Germinal center (tissue), 1 donor: ENCODE measurements at regions not wholly inside any gene's neighbourhood (a gene's known extent, or its start where the extent isn't known, plus 50 kb on each side); places are given as distances from the start of the nearest gene placed in this dataset.
"Not testable (repeated sequence)": the region's sequence is repeated elsewhere in the genome, so short reads cannot be mapped to it uniquely, and the experiment has no call there.

Source experiments
- DNase-seq: peaks from one replicate; pipeline ENCODE4 v3.0.0; 2012; ENCODE audit warnings: mixed read lengths, low spot score

DNA sequence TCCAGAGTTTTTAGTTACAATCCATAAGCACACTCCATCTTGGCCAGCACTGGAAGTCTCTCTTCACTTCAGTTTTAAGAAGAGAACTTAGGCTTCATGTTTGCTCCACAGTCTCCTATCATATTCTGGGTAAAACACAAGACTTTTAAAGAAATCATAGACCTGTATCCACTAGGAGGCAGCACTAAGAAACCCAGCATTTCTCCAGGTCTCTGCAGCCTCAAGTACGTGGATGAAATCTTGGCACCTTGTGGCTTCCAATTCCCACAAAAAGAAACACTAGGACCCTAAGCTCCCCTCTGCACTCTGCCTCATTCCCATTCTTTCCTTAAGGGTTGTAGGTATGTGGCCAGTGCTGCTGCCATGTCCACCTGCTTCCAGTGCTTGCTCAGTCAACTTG, 367.3 kb upstream of the CASK start:
- DNase-seq = no peak

DNA sequence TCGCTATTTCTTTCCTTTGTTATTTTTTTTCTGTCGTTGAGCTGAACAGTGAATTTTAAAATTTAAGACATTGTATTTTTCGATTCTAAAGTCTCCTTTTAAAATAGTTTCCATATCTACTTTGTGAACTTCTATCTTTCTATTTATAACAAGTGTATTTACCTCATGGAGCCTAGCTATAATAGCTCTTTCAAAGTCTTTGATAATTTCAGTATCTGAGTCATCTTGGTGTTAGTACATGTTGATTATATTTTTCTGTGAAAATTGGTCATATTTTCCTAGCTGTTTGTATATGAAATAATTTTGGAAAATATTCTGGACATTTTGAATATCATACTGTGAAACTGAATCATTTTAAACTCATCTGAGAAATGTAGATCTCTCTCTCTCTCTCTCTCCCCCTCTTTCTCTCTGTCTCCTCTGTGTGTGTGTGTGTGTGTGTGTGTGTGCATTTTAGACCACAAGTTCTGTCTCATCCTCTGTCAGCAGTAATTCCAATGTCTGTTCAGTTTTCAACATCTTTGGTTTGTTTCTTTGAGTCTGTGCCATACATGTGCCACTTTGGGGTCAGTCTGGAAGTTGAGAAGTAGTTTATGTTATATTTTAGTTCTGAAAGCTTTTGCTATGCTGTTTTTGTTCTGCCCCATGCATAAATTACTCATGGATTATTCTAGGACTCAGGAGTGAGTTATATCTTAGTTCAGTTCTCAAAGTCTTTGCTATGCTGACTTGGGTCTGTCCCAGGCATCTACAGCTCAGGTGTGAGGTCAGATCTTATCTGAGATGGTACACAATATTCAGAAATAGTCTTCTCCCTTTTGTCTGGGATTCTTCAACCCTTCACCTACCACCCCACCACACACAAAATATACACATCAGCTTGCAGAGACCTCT, 366.4 kb upstream of the CASK start:
- no peak for DNase-seq

DNA sequence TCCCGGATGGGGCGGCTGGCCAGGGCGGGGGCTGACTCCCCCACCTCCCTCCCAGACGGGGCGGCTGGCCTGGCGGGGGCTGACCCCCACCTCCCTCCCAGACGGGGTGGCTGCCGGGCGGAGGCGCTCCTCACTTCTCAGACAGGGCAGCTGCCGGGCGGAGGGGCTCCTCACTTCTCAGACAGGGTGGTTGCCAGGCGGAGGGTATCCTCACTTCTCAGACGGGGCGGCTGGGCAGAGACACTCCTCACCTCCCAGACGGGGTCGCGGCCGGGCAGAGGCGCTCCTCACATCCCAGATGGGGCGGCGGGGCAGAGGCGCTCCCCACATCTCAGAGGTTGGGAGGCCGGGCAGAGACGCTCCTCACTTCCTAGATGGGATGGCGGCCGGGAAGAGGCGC, 362.3 kb upstream of the CASK start:
- not testable (repeated sequence) for DNase-seq

DNA sequence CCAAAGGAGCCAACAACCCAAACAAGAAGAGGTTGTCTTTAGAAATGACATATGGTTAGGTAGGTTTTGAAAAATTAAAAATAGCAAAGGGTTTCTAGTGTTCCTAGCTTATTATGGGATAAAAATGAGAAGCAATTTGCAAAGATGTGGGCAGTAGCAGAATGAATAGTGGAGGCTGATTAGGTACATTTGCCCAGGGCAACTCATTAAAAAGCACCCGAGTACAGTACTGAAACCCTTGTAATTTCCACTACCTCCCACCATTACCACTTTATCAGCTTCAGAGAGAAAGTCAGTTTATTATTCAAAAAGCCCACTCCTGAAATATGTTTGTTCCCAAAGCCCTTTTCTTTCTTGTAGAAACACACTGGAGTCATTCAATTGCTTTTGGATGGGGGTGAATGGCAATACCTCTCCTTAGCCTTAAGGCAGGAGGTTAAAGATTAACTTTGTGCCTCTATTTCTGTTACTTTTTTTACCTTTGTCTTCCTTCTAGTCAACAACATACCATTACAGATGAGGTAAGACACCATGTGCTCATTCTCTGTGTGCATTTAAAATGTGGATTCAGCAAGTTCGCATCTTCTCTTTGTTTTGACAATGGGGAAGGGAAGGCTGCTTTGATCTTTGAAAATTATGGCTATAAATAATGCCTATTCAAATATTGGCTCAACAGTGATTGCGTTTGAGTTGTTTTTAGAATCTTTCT, 353.8 kb upstream of the CASK start:
- DNase-seq = no peak

DNA sequence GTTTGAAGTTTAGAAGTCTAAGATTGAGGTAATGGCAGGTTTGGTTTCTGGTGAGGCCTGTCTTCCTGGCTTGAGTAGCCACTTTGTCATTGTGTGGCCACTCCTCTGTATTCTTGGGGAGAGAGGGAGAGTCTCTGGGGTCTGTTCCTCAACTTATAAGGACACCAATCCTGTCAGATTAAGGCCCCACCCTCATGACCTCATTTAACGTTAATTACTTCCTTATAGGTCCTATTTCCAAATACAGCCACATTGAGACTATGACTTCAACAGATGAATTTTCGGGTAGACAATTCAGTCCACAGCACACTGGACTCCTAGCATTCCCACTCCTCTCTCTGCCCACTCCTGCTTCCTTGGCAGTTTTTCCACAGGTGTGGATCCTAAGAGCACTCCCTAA, 350.8 kb upstream of the CASK start:
- DNase-seq = no peak

DNA sequence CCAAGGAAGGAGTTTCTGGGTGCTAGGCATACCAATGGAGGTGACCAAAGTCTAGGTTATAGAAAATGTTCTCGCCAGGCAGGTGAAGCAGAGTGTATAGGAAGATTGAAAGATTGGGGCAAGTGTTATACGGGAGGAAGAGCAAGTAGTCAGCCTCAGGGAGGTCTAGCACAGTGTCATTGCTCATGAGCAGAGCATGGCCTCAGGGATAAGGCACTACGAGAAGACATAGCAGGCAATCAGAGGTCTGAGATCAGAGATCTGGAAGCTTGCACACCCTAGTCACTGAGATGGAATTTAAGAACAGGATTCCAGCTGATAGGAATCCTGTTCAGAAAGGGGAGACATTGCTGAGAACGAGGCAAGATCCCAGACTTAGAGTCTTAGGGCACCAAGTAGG, 350.0 kb upstream of the CASK start:
- DNase-seq = no peak

DNA sequence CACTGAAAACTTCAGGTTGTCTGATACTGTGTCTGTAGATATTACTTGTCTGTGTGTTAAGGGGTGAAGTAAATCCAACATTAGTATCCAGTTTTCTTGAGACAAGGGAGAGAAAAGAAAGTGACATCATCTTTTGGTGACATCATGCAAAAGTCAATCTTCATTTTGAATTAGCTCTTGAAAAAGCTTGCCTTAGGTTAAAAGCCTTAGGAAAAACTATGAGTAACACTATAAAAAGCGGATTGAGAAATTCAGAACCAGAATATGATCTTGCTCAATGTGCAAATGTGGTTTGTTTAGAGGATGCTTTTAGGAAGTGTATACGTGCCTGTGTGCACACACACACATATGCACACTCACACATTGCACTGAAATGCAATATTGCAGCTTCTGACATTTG, 345.8 kb upstream of the CASK start:
- no peak for DNase-seq

DNA sequence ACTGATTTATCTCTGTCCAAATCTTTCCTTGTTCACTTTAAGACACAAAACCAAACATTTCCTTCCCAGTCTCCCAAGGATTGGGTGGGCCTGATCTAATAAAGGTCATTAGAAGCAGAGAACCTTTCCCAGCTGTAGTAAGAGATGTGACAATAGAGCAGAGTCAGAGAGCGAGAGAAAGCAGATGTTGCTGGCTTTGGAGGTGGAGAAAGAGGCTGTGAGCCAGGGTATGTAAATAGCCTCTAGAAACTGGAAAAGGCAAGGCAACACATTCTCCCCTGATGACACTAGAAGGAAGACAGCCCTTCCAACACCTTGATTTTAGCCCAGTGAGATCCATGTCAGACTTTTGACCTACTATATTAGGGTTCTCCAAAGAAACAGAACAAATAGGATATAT, 337.5 kb upstream of the CASK start:
- DNase-seq = no peak

DNA sequence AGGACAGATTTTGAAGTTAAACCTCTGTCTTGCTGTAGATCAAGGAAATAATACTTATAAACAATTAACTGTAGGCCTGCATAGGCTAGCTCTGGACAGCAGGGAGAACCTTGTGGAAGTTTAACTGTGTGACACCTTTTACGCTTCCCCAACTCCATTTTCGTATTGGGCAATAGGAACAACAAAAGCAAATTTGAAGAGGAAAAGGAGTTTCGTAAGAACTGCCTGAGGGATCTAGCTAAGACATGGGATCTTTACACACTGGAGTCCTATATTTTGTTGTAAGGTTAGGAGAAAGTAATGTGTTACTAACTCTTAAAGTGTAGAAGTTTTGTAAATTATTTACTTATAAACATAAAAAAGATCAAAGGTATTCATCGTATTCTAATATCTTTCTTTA, 324.9 kb upstream of the CASK start:
- no peak for DNase-seq

DNA sequence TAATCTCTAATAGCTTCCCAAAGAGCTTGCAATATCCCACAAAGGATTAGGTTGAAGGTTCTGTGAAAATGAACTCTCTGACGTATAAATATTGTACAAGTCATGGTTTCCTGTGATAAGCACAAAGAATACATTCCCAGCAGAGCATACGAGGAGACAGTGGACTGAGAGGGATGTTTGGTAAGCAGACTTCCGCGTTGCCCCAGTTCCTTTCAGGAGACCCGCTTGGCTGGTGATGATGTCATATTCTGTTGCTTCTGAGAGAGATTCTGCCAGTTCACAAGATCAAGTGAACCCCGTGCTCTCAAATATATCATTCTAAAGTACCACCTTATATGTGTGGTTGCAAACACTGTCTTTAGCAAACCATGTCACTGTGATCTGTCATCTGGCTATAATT, 323.9 kb upstream of the CASK start:
- DNase-seq = no peak

DNA sequence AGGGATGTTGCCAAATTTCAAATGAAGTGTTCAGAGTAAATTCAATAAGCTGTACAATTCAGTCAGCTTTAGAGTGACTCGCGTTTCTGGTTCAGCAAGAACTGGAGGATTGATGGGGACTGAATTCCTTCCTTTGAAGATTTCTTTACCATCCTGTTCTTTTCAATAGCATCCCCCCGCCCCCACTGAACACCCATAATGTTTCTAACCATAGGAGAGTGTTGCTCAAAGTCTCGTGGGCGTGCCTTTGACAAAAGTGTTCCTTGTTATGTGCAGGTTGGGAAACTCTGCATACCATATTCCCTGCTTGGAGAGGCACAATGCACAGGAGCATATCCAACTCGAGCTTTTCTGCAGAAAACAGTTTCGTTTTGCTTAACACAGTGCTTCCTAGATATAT, 323.5 kb upstream of the CASK start:
- no peak for DNase-seq

DNA sequence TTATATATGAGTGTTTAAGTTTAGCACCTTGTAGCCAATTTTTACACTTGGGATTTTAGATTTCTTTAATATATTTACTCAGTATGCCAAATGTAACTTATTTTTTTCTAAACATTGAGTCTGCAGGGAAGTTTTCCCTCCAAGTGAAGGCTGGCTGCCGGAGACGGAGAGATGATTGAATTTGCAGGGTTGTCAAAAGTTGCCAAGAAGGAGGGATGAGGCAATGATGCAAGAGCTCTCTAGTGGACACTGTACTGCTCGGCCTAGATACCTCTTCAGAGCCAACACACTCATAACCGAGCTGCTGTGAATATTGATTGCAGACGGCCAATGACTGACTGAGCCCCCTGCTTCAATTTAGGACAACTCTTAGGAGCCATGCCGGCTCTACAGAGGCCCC, 318.6 kb upstream of the CASK start:
- DNase-seq = no peak

DNA sequence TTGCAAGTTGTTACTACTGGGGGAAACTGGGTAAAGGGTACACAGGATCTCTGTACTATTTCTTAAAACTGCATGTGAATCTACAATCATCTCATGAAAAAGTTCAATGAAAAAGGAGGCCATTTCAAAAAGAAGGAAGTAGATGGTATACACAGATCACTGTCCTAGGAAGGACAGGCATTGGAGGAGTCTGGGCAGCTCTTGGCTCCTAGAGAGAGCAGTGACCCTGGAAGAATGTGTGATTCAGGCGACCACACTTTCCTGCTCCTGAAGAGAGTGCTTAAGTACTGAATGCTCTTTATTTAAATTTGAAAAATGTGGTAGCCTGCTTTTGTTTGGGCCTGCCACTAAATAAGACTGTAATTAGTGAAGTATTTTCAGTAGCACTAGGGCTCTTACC, 318.1 kb upstream of the CASK start:
- no peak for DNase-seq

DNA sequence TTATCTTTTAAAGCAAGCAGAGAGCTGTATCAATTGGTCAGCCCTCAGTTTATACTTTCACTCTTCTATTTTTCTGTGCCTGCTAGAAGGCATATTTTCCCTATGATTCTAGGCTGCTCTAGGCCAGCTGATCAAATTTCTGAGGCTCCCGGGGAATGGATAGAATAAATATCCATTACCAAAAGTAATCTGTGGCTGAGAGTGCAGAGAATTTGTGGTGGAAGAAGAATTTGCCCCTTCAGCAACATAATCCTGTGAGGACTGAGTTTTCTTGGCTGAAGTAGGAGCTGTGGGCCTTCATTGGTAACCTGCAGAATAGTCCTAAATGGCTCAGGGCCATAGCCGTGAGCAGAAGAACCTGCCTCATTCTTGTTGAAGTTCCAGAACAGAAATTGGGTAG, 314.6 kb upstream of the CASK start:
- no peak for DNase-seq

DNA sequence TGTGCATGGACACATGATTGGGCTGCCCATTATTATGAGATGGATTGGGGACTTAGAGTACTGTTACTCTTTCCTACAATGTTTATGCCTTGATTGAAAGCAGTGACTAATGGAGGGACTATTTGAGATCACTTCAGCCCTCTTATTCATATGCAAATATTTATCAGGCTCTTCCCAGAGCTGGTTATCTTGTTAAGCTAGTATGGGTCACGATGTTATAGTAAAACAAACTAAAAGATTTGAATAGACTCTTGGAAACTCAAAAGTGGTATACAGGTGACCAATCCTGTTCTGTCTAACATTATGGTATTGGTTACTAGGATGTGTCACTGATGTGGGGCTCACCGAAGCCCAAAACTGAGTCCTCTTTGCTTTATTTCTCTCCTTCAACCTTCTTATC, 306.2 kb upstream of the CASK start:
- no peak for DNase-seq

DNA sequence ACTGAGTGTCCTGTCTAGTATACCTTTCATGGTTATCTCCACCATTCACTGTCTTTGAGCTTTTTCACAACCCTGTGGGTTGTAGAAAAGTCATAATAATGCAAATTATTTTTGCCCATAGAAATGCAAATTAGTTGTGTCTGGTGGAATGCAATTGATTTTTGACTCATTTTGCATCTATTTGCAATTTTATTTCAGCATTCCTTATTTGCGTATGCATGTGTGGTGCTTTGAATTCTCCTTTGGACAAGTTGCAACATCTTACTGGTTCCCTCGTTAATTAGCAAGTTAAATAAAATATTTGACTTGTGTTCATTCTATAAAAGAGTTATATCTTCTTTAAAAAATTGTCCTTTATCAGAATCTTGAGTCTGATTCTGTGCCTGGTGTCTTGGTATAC, 297.3 kb upstream of the CASK start:
- no peak for DNase-seq

DNA sequence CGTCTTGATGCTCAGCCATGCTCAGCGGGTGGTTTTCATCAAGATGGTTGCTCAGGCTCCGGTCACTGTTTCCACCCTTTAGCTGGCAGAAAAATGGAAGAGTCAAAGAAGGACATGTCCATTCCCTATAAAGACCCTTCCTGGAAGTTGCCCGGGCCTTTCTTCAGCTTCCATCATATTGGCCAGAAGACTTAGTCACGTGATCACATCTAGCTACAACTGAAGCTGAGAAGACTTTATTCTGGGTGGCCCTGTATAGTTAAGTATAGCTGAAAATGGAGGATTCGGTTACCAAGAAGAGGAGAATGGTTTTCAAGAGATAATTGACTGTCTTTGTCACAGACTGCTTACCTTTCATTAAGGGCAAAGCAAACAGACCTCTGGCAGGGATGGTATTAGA, 296.7 kb upstream of the CASK start:
- no peak for DNase-seq

DNA sequence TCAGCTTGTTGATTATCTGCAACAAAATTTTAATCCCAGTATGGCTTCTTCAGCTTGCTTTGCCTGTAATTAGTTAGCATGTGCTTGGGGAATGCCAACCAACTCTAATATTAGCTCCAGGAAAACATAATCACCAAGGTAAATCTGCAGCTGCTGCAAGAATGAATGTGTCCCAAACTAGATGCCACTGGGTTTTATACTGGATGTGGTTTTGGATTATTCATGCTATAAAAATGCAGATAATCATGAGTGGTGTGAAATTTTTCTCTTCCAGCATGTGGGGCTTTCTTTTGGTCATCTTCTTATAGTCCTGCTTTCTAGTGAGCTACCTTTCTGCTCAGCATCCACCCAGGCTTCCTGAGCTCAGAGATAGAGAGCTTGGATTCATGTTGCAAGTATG, 295.9 kb upstream of the CASK start:
- no peak for DNase-seq

DNA sequence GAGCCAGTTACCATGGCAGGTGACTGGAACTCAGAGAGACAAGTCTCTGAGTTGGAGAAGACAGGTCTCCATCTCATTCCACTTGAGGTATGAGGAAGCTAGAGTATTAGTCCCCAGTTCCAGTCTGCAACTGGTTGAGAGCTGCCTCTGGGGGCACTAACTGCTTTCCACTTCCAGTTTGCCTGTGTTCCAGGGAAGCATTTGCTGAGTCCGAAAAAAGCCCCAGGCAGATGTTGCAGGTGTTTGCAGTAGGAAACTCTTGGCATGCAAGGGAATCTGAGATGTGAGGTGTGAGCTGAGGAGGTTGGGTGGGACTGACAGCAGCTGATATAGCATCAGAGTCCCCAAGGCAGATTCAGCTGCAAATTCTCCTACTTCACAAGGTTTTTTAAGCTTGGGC, 272.2 kb upstream of the CASK start:
- DNase-seq = no peak

DNA sequence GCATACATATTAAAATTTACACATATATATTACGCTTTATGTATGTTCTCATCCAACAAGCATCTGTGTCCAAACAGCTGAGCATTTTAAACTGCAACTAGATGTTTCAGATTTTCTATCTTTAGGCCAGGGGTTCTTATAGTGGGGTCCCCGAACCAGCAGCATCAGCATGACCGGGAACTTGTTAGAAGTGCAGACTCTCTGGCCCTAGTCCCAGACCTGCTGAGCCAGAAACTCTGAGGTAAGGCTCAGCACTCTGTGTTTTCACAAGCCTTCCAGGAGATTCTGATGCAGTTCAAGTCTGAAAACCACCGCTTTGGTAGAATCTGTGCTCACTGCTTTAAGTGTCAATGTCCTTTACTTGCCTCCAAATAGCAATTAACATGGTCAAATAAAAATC, 266.2 kb upstream of the CASK start:
- DNase-seq = no peak

DNA sequence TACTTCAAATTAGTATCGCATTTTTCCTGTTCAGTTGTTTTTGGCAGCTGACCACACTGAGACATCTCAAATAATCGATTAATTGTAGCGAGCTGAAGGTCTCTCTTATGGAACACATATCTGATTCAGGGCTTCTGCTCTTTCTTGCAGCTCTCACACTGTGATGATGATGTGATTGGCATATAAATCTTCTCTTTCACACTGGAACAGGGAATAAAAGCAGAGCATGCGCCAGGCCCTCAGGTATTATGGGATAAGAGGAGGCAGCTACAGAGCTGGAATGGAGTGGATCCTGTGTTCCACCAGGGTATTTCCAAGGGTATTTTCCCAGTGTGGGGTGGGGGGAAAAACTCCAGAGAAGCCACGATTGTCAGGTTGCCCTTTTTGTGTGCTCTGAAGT, 265.4 kb upstream of the CASK start:
- no peak for DNase-seq

DNA sequence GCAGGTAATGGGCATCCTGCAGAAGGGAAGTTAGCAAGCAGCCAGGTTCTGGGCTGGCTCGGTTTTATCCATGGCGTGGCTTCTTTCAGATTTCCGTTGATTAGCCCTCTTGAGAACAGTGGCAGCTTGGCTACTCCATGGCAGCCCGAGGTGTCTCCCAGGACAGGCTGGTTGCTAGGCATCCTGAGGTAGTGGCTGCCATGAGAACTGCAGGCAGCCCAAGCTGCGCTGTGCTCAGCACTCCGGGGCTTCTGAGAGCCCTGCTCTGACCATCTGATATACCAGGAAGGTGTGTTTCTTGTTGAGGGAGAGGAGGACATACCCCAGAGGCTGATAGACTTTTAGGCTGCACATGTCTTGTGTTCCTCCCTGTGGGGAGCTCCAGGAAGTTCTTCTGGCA, 253.4 kb upstream of the CASK start:
- no peak for DNase-seq

DNA sequence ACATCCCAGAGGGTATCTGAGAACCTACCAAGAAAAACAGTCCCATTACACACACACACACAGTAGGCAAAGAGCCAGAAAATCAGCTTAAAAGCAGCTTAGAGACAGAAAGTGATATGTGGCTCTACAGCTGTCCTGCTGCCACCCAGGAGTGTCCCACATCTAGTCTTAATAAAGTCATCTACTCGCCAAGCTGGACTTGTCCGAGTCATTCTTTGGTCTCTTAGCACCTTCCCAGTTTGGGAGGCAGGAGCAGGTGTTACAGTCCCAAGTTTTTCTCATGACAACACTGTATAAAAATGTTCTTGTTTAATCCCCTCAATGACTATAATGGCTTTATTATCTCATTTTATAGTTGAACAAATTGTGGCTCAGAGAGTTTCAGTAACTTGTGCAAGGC, 252.5 kb upstream of the CASK start:
- no peak for DNase-seq

DNA sequence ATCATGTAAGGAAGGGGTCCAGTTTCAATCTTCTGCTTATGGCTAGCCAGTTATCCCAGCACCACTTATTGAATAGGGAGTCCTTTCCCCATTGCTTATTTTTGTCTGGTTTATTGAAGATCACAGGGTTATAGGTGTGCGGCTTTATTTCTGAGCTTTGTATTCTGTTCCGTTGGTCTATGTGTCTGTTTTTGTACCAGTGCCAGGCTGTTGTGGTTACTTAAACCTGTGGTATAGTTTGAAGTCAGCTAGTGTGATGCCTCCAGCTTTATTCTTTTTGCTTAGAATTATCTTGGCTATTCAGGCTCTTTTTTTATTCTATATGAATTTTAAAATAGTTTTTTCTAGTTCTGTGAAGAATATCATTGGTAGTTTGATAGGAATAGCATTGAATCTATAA, 234.6 kb upstream of the CASK start:
- not testable (repeated sequence) for DNase-seq
